ENCODE measurements at regions not wholly inside any gene's neighbourhood (a gene's known extent, or its start where the extent isn't known, plus 50 kb on each side); places are given as distances from the start of the nearest gene placed in this dataset.

GRCh38 chr22:49297286-49297870, 530.3 kb downstream of the BRD1 start:
- Histone ChIP-seq H3K36me3 (no peaks in the 10 kb centered on the region), H3K4me3 (no peak overlapping the region), H3K9me3 (ENCODE audit: low read depth) (no peaks in the 10 kb centered on the region), H3K27ac (no peak overlapping the region), H3K4me1 (ENCODE audit: low read depth) (no peaks in the 10 kb centered on the region), H3K27me3 (no peaks in the 10 kb centered on the region)
- TF ChIP-seq CTCF (IDR thresholded peaks at IDR 0.05; ENCODE audit: low read depth, low read length): no peak
- no peak for DNase-seq (ENCODE audit: low read depth in 1 of 2, low spot score in 1 of 2)

GRCh38 chr22:49296561-49296960, 531.1 kb downstream of the BRD1 start:
- no peak for TF ChIP-seq CTCF (IDR thresholded peaks at IDR 0.05; ENCODE audit: low read depth, low read length)
- DNase-seq (ENCODE audit: low read depth in 1 of 2, low spot score in 1 of 2): no peak
- Histone ChIP-seq H3K4me3 (no peak overlapping the region), H3K27ac (no peak overlapping the region), H3K4me1 (ENCODE audit: low read depth) (no peaks in the 10 kb centered on the region), H3K27me3 (no peaks in the 10 kb centered on the region), H3K9me3 (ENCODE audit: low read depth) (no peaks in the 10 kb centered on the region), H3K36me3 (no peaks in the 10 kb centered on the region)

- Histone ChIP-seq H3K9me3 (ENCODE audit: low read depth) (no peaks in the 10 kb centered on the region), H3K4me3 (no peak overlapping the region), H3K27ac (no peak overlapping the region), H3K4me1 (ENCODE audit: low read depth) (no peaks in the 10 kb centered on the region), H3K36me3 (no peaks in the 10 kb centered on the region), H3K27me3 (no peaks in the 10 kb centered on the region)
- no peak for DNase-seq (ENCODE audit: low read depth in 1 of 2, low spot score in 1 of 2)
- no peak for TF ChIP-seq CTCF (IDR thresholded peaks at IDR 0.05; ENCODE audit: low read depth, low read length)
Measured at GRCh38 chr22:49295851-49296560, 531.7 kb downstream of the BRD1 start.

- Histone ChIP-seq H3K9me3 (ENCODE audit: low read depth) (no peaks in the 10 kb centered on the region), H3K27me3 (no peaks in the 10 kb centered on the region), H3K4me3 (no peak overlapping the region), H3K36me3 (no peaks in the 10 kb centered on the region), H3K4me1 (ENCODE audit: low read depth) (no peaks in the 10 kb centered on the region), H3K27ac (no peak overlapping the region)
- TF ChIP-seq CTCF (IDR thresholded peaks at IDR 0.05; ENCODE audit: low read depth, low read length): no peak
- DNase-seq (ENCODE audit: low read depth in 1 of 2, low spot score in 1 of 2): no peak
Measured at GRCh38 chr22:49295465-49295743, 532.3 kb downstream of the BRD1 start.

- Histone ChIP-seq H3K9me3 (ENCODE audit: low read depth) (no peaks in the 10 kb centered on the region), H3K4me1 (ENCODE audit: low read depth) (no peaks in the 10 kb centered on the region), H3K36me3 (no peaks in the 10 kb centered on the region), H3K27ac (no peak overlapping the region), H3K27me3 (no peaks in the 10 kb centered on the region), H3K4me3 (no peak overlapping the region)
- no peak for TF ChIP-seq CTCF (IDR thresholded peaks at IDR 0.05; ENCODE audit: low read depth, low read length)
- DNase-seq (ENCODE audit: low read depth in 1 of 2, low spot score in 1 of 2): no peak
Measured at GRCh38 chr22:49294656-49295464, 532.8 kb downstream of the BRD1 start.
